ENCODE measurements at regions not wholly inside any gene's neighbourhood (a gene's known extent, or its start where the extent isn't known, plus 50 kb on each side); places are given as distances from the start of the nearest gene placed in this dataset.

DNA sequence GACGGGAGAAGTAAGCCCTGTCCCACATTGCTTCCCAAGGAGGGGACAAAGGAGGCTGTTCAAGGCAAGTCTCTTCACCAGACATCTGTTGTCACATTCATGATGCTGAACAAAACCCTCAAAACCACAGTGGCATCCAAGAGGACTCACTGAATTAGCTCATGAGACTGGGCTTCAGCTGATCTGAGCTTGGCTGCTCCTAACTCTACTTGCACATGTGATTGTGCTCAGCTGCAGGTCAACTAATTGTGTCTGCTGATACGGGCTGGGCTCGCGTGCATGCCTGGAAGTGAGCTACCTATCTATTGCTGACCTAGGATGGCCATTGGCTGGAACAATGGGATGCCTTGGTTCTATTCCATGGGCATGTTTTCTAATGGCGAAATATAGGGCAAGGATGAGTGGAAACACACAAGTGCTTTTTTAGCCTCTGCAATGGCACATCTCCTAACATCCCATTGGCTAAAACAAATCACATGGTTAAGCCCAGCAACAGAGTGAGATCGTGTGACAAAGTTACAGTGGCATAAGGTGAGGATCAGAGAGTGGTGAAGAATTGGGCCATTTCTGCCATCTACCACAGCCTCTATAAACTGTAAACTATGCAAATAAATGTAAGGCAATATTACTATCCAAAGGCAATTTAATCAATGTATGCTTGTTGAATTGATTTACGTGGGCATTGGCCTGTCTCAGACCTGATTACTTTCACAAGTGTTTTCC lies 52.9 kb upstream of the CAPN13 start:
- no peak for DNase-seq (ENCODE audit: extremely low spot score)
- CTCF ChIA-PET = interaction anchor here (0.9 to 7.0 kb wide), 7 partner anchors 13 to 474 kb away, joined by 3 to 85 read pairs (median 4); no protein-coding TSS in a partner anchor
- TF ChIP-seq, protein P1, sequence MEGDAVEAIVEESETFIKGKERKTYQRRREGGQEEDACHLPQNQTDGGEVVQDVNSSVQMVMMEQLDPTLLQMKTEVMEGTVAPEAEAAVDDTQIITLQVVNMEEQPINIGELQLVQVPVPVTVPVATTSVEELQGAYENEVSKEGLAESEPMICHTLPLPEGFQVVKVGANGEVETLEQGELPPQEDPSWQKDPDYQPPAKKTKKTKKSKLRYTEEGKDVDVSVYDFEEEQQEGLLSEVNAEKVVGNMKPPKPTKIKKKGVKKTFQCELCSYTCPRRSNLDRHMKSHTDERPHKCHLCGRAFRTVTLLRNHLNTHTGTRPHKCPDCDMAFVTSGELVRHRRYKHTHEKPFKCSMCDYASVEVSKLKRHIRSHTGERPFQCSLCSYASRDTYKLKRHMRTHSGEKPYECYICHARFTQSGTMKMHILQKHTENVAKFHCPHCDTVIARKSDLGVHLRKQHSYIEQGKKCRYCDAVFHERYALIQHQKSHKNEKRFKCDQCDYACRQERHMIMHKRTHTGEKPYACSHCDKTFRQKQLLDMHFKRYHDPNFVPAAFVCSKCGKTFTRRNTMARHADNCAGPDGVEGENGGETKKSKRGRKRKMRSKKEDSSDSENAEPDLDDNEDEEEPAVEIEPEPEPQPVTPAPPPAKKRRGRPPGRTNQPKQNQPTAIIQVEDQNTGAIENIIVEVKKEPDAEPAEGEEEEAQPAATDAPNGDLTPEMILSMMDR (IDR thresholded peaks at IDR 0.05; ENCODE audit: control extremely low read depth, extremely low read depth, low read depth, missing control alignments) = no peak
- POLR2A ChIA-PET = no interaction called here

All from GM10248 (cell line).